Inflammatory macrophage treated with lipopolysaccharide for 4 hours (primary cell): ENCODE measurements at regions not wholly inside any gene's neighbourhood (a gene's known extent, or its start where the extent isn't known, plus 50 kb on each side); places are given as distances from the start of the nearest gene placed in this dataset.
"Not testable (repeated sequence)": the region's sequence is repeated elsewhere in the genome, so short reads cannot be mapped to it uniquely, and the experiment has no call there.

Experiments used
- DNase-seq: peaks from one replicate; pipeline ENCODE4 v3.0.0-alpha.2; 2020

- DNase-seq, result no peak
These were observed 307.8 kb downstream of the C6orf118 start for GRCh38 chr6:165001502-165002157.

GRCh38 chr6:164998297-164998696 is 311.1 kb downstream of the C6orf118 start:
- no peak for DNase-seq

GRCh38 chr6:164996838-164997237 is 312.6 kb downstream of the C6orf118 start:
- no peak for DNase-seq

GRCh38 chr6:164991573-164991972 is 317.8 kb downstream of the C6orf118 start:
- DNase-seq, result no peak

- no peak for DNase-seq
These were observed 318.5 kb downstream of the C6orf118 start for GRCh38 chr6:164990901-164991300.

- no peak for DNase-seq
These were observed 327.0 kb downstream of the C6orf118 start for GRCh38 chr6:164982389-164982788.

- DNase-seq, result no peak
These were observed 342.3 kb downstream of the C6orf118 start for GRCh38 chr6:164967102-164967501.

- no peak for DNase-seq
These were observed 346.6 kb downstream of the C6orf118 start for GRCh38 chr6:164962805-164963204.

GRCh38 chr6:164947164-164947563 is 362.2 kb downstream of the C6orf118 start:
- DNase-seq, result no peak

GRCh38 chr6:164942271-164942670 is 367.1 kb downstream of the C6orf118 start:
- no peak for DNase-seq

- not testable (repeated sequence) for DNase-seq
These were observed 376.1 kb downstream of the C6orf118 start for GRCh38 chr6:164933238-164933794.

GRCh38 chr6:164929408-164929977 is 379.9 kb downstream of the C6orf118 start:
- DNase-seq, result no peak

- DNase-seq, result no peak
These were observed 380.5 kb downstream of the C6orf118 start for GRCh38 chr6:164928728-164929407.

- DNase-seq, result no peak
These were observed 381.2 kb downstream of the C6orf118 start for GRCh38 chr6:164928057-164928727.

- DNase-seq, result peak; percentile 30
These were observed 381.9 kb downstream of the C6orf118 start for GRCh38 chr6:164927288-164928056.

- DNase-seq, result no peak
These were observed 382.7 kb downstream of the C6orf118 start for GRCh38 chr6:164926686-164927085.

GRCh38 chr6:164925681-164926530 is 383.5 kb downstream of the C6orf118 start:
- no peak for DNase-seq

GRCh38 chr6:164924674-164925073 is 384.7 kb downstream of the C6orf118 start:
- no peak for DNase-seq

GRCh38 chr6:164917211-164917610 is 392.2 kb downstream of the C6orf118 start:
- DNase-seq, result no peak

- no peak for DNase-seq
These were observed 393.3 kb downstream of the C6orf118 start for GRCh38 chr6:164916087-164916486.

GRCh38 chr6:164911873-164912580 is 397.4 kb downstream of the C6orf118 start:
- DNase-seq, result no peak
